Small intestine (tissue), 7 donors: ENCODE measurements at regions not wholly inside any gene's neighbourhood (a gene's known extent, or its start where the extent isn't known, plus 50 kb on each side); places are given as distances from the start of the nearest gene placed in this dataset.
"Not testable (repeated sequence)": the region's sequence is repeated elsewhere in the genome, so short reads cannot be mapped to it uniquely, and the experiment has no call there.

Experiments used
- DNase-seq, 2 donors: peaks; one replicate each; pipeline versions ENCODE4 v3.0.0 to v3.0.0-alpha.2; 2013
- FAIRE-seq: peaks from 2 replicates; lab custom pipeline; 2012; peaks lifted over from hg19 to GRCh38; lab: Jason Lieb, UNC
- H3K27ac ChIP-seq, 3 donors: one replicate each; pipeline ENCODE4 v1.5.1; 2013; ENCODE audit warnings: low read length in 2 of 3, mild to moderate bottlenecking in 2 of 3, control low read depth in 1 of 3, inconsistent platforms in 1 of 3, low read depth in 1 of 3, moderate library complexity in 1 of 3
- H3K27me3 ChIP-seq, 3 donors: one replicate each; pipeline ENCODE4 v1.6.1; 2013; ENCODE audit warnings: low read length in 3 of 3, inconsistent platforms in 1 of 3; ENCODE audit not compliant: control insufficient read depth in 3 of 3, insufficient read depth in 3 of 3
- H3K36me3 ChIP-seq, 3 donors: one replicate each; pipeline ENCODE4 v1.6.1; 2013; ENCODE audit warnings: low read length in 3 of 3, inconsistent platforms in 1 of 3, low read depth in 1 of 3, mild to moderate bottlenecking in 1 of 3, moderate library complexity in 1 of 3; ENCODE audit not compliant: control insufficient read depth in 3 of 3, insufficient read depth in 2 of 3
- H3K4me1 ChIP-seq, 3 donors: one replicate each; pipeline ENCODE4 v1.6.1; 2013; ENCODE audit warnings: low read length in 2 of 3, inconsistent platforms in 1 of 3, low read depth in 1 of 3, mild to moderate bottlenecking in 1 of 3, moderate library complexity in 1 of 3; ENCODE audit not compliant: control insufficient read depth in 3 of 3, insufficient read depth in 2 of 3
- H3K4me3 ChIP-seq, 3 donors: one replicate each; pipeline ENCODE4 v1.5.1; 2013; ENCODE audit warnings: low read length in 3 of 3, control low read depth in 1 of 3, inconsistent platforms in 1 of 3, low read depth in 1 of 3, mild to moderate bottlenecking in 1 of 3, moderate library complexity in 1 of 3
- H3K9me3 ChIP-seq, 2 donors: one replicate each; pipeline ENCODE4 v1.6.1; 2013; ENCODE audit warnings: low read depth in 1 of 2, low read length in 1 of 2; ENCODE audit not compliant: control insufficient read depth in 2 of 2, insufficient read depth in 1 of 2
- whole genome bisulfite sequencing, 3 donors: extraction: QIAGEN DNeasy Blood & Tissue Kit; methylation state at CpG; one replicate each; pipeline ENCODE4 v1.1.7; 2013; 5-methylcytosine and 5-hydroxymethylcytosine counted together
- donor health status: healthy with polysubstance abuse.
- donor health status: control.
- donor health status: control.
- donor health status: Bipolar disorder and iron deficiency.
- donor health status: healthy.

DNA sequence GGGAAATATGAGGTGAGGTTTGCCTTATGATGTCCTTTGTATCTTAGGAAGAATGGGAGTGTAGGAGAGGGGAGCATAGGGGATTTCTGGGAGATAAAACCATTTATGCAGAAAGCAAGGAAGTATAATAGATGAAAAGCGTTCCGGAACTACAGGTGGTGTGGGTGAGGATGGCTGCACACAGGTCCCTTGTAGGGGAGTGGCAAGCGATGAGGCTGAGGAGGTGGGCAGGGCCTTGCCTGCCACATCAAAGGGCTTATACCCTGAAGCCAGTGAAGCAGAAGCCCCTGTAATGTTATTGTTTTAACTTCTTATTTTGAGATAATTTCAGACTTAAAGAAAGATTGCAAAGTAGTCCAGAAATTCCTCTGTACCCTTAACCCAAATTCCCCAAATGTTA, 107.3 kb upstream of the IKBKE start:
- not testable (repeated sequence) for H3K4me1 ChIP-seq, H3K27me3 ChIP-seq, H3K36me3 ChIP-seq, FAIRE-seq, DNase-seq, H3K4me3 ChIP-seq, H3K9me3 ChIP-seq, H3K27ac ChIP-seq
- 89 to 97% (median 93%) methylated on average over 3 of the region's 3 CpGs for WGBS, 3 donors

DNA sequence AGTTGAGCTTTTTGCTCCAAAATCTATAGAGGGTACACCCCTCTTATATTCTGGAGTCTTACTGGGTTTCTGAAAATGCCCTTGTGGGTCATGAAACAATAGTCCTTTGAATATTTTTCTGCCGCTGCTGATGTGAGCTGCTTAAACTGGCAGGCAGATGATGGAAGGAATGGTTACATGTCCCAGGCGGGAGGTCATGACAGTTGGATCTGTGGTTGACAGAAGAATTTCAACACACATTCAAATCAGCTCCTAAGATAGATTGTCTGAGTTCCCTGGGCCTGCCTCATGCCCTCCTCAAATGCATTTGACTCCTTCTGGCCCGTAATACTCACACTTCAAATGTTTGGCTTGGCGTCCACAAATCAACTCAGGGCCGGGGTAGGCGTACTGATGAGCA, 105.0 kb upstream of the IKBKE start:
- not testable (repeated sequence) for H3K4me1 ChIP-seq, H3K27ac ChIP-seq
- 89 to 98% (median 97%) methylated on average over 2 to 5 of the region's 6 CpGs for WGBS, 3 donors

DNA sequence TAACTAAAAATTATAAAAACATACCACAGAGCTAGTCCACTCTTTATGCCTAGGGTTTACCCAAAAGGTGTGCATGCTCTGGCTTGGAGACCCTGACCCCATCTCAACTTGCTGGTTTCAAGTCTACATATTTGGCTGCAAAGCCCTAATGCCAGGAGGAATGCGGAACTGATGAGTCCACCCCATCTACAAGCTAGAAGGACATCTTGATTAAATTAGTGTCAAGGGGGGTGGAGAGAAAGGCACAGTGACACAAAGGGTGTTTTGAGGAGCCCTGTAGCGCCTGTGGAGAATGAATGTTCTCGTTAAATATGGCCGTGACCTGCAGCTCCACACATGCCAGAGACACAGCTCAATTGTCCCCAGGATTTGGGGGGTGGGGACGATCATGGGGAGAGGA, 104.1 kb upstream of the IKBKE start:
- not testable (repeated sequence) for H3K36me3 ChIP-seq, H3K27me3 ChIP-seq, H3K4me3 ChIP-seq, H3K27ac ChIP-seq, H3K9me3 ChIP-seq, H3K4me1 ChIP-seq, DNase-seq, FAIRE-seq
- 86 to 100% (median 89%) methylated on average over 1 to 4 of the region's 5 CpGs for WGBS, 3 donors

More for the DNA sequence above, 105.0 kb upstream of the IKBKE start:
- not testable (repeated sequence) for H3K4me3 ChIP-seq, DNase-seq, H3K9me3 ChIP-seq, FAIRE-seq, H3K27me3 ChIP-seq, H3K36me3 ChIP-seq

GRCh38 chr1:206366772-206367171, 103.5 kb upstream of the IKBKE start:
- H3K27ac ChIP-seq, H3K4me3 ChIP-seq, DNase-seq, H3K4me1 ChIP-seq, H3K27me3 ChIP-seq, H3K9me3 ChIP-seq, FAIRE-seq, H3K36me3 ChIP-seq: not testable (repeated sequence)
- WGBS, 3 donors, result no CpG with 5 or more reads among the region's 1 CpG

- not testable (repeated sequence) for H3K36me3 ChIP-seq
These were observed 102.2 kb upstream of the IKBKE start for GRCh38 chr1:206367955-206368622.

GRCh38 chr1:206374725-206375124, 95.6 kb upstream of the IKBKE start:
- not testable (repeated sequence) for H3K4me3 ChIP-seq, DNase-seq, H3K27me3 ChIP-seq, H3K4me1 ChIP-seq, H3K27ac ChIP-seq, H3K36me3 ChIP-seq, H3K9me3 ChIP-seq, FAIRE-seq
- no CpG with 5 or more reads among the region's 5 CpGs for WGBS, 3 donors

More at GRCh38 chr1:206367955-206368622, 102.2 kb upstream of the IKBKE start:
- H3K4me3 ChIP-seq, DNase-seq, FAIRE-seq, H3K9me3 ChIP-seq, H3K27ac ChIP-seq, H3K4me1 ChIP-seq, H3K27me3 ChIP-seq: not testable (repeated sequence)
- 92 to 97% (median 95%) methylated on average over 2 to 3 of the region's 6 CpGs for WGBS, 3 donors

DNA sequence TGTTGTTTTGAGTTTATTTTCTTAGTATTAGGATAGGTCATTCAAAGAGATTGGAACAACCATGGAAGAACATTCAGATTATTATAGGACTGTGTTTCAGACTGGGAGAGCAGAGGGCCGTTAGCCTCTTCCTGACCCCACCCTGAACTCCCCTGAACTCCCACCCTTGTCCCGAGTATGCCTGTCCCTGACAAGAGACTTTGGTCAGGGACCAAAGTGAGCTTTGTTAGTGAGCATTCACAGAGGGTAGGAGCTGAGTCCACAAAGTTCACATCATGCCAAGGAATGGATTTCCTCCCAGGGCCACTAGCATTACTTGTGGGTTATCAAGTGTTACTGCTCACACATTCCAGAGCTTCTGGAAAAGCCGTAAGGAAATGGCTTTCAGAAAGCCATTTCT, 94.7 kb upstream of the IKBKE start:
- 14 to 38% (median 31%) methylated on average over 1 to 2 of the region's 3 CpGs for WGBS, 3 donors
- peak; percentile 5 to 48 for DNase-seq
- not testable (repeated sequence) for H3K4me3 ChIP-seq, H3K36me3 ChIP-seq, H3K9me3 ChIP-seq, H3K27ac ChIP-seq, H3K4me1 ChIP-seq, FAIRE-seq, H3K27me3 ChIP-seq

- not testable (repeated sequence) for H3K4me3 ChIP-seq, H3K27me3 ChIP-seq, FAIRE-seq, H3K9me3 ChIP-seq, DNase-seq, H3K4me1 ChIP-seq, H3K27ac ChIP-seq, H3K36me3 ChIP-seq
- 94 to 97% (median 97%) methylated on average over 7 of the region's 7 CpGs for WGBS, 3 donors
These were observed 91.8 kb upstream of the IKBKE start for GRCh38 chr1:206378506-206378905.

- FAIRE-seq, H3K9me3 ChIP-seq, H3K27me3 ChIP-seq, H3K27ac ChIP-seq, H3K36me3 ChIP-seq, H3K4me3 ChIP-seq, DNase-seq, H3K4me1 ChIP-seq: not testable (repeated sequence)
- WGBS, 3 donors, result no CpG with 5 or more reads among the region's 1 CpG
These were observed 91.0 kb upstream of the IKBKE start for GRCh38 chr1:206379245-206379644.
